ENCODE measurements at regions not wholly inside any gene's neighbourhood (a gene's known extent, or its start where the extent isn't known, plus 50 kb on each side); places are given as distances from the start of the nearest gene placed in this dataset.

DNA sequence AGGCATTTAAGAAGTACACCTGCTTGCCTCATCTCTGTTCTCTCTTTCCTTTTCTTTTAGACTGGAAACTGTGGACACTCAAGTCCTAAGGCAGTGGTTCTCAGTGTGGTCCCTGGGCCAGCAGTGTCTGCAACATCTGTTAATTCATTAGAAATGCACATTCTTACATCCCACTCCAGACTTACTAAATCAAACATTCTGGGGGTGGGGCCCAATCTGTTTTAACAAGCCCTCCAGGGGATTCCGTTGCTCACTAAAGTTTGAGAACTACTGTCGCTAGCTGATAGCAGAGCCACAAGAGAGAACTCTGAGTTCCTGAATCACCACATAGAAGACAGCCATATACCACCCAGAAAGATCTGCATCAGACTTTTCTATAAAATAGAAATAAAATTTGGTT is 430.6 kb downstream of the BCOR start:
- TF ChIP-seq, protein P1, sequence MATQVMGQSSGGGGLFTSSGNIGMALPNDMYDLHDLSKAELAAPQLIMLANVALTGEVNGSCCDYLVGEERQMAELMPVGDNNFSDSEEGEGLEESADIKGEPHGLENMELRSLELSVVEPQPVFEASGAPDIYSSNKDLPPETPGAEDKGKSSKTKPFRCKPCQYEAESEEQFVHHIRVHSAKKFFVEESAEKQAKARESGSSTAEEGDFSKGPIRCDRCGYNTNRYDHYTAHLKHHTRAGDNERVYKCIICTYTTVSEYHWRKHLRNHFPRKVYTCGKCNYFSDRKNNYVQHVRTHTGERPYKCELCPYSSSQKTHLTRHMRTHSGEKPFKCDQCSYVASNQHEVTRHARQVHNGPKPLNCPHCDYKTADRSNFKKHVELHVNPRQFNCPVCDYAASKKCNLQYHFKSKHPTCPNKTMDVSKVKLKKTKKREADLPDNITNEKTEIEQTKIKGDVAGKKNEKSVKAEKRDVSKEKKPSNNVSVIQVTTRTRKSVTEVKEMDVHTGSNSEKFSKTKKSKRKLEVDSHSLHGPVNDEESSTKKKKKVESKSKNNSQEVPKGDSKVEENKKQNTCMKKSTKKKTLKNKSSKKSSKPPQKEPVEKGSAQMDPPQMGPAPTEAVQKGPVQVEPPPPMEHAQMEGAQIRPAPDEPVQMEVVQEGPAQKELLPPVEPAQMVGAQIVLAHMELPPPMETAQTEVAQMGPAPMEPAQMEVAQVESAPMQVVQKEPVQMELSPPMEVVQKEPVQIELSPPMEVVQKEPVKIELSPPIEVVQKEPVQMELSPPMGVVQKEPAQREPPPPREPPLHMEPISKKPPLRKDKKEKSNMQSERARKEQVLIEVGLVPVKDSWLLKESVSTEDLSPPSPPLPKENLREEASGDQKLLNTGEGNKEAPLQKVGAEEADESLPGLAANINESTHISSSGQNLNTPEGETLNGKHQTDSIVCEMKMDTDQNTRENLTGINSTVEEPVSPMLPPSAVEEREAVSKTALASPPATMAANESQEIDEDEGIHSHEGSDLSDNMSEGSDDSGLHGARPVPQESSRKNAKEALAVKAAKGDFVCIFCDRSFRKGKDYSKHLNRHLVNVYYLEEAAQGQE (IDR thresholded peaks at IDR 0.05; ENCODE audit: low read depth): no peak
- TF ChIP-seq NFIC (IDR thresholded peaks at IDR 0.05) (no peak), CEBPB (IDR thresholded peaks at IDR 0.05) (no peak), TAF1 (IDR thresholded peaks at IDR 0.05; ENCODE audit: low read depth) (no peak), FOXM1 (IDR thresholded peaks at IDR 0.05; ENCODE audit: borderline replicate concordance, low read depth) (no peak), EP300 (IDR thresholded peaks at IDR 0.05; ENCODE audit: borderline replicate concordance) (no peak), CREB1 (IDR thresholded peaks at IDR 0.05; ENCODE audit: low read depth) (no peak), TEAD4 (IDR thresholded peaks at IDR 0.05) (no peak), EGR1 (IDR thresholded peaks at IDR 0.05) (no peak), ZBTB7A (IDR thresholded peaks at IDR 0.05; ENCODE audit: low read depth) (no peak)
- TF ChIP-seq, protein P2, sequence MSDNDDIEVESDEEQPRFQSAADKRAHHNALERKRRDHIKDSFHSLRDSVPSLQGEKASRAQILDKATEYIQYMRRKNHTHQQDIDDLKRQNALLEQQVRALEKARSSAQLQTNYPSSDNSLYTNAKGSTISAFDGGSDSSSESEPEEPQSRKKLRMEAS (IDR thresholded peaks at IDR 0.05): no peak

DNA sequence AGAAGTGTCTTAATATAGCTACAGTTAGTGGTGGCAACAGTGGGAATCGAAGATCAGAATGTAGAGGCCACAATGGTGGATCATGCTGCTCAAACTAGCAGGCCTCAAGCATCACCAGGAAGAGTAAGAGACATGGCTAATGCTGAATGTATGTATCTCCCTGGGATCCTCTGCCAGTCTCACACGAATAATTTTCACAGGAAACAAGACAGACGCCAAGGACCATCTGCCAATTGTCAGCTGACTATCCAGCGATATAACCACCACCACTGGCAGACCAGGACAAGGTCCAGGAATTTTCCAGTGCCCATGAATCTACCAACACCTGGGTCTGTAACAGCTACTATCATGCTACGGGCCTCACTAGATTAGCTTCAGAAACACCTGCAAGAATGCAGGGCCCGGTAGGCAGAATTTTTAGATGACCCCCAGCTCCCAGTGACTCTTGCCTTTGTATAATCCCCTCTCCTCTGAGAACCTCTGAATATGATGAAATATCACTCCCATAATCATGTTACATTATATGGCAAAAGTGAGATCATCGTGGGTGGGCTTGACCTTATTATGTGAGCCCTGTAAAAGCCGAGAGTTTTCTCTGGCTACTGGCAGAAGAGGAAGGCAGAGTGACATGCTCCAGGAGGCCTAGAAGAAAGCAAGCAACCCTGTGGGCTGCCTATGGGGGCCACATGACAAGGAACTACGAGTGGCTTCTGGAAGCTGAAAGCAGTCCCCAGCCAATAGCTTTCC is 429.8 kb downstream of the BCOR start:
- TF ChIP-seq YY1 (IDR thresholded peaks at IDR 0.05; ENCODE audit: low read depth) (no peak), NFIC (IDR thresholded peaks at IDR 0.05) (no peak), TAF1 (IDR thresholded peaks at IDR 0.05; ENCODE audit: low read depth) (no peak), TCF12 (IDR thresholded peaks at IDR 0.05; ENCODE audit: low read depth) (no peak), RAD21 (IDR thresholded peaks at IDR 0.05; ENCODE audit: low read depth) (no peak), EGR1 (IDR thresholded peaks at IDR 0.05) (no peak), EP300 (IDR thresholded peaks at IDR 0.05; ENCODE audit: borderline replicate concordance) (no peak), CREB1 (IDR thresholded peaks at IDR 0.05; ENCODE audit: low read depth) (no peak), FOXM1 (IDR thresholded peaks at IDR 0.05; ENCODE audit: borderline replicate concordance, low read depth) (no peak), ZBTB7A (IDR thresholded peaks at IDR 0.05; ENCODE audit: low read depth) (no peak)
- TF ChIP-seq, protein P2 (IDR thresholded peaks at IDR 0.05): no peak

DNA sequence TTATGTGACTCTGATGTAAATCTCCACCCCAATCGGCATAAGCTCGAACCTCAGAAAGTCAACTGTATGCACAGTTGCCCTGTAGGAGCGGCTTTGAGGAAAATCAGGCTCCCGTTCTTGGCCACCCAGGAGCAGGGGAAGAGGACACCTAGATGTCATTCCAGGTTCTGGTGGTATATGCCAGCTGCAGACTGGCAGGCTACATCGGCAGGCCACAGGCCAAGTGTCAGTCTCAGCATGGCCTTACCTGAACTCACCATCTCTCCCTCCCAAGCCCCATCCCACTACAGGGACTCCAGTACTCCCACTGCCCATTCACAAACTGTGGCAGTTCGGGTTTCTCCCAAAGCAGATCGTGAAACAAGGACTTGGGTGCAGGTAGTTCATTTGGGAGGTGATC is 428.1 kb downstream of the BCOR start:
- TF ChIP-seq EP300 (IDR thresholded peaks at IDR 0.05; ENCODE audit: borderline replicate concordance) (no peak), TCF12 (IDR thresholded peaks at IDR 0.05; ENCODE audit: low read depth) (no peak), EGR1 (IDR thresholded peaks at IDR 0.05) (no peak), CEBPB (IDR thresholded peaks at IDR 0.05) (no peak)
- TF ChIP-seq, protein P1 (IDR thresholded peaks at IDR 0.05; ENCODE audit: low read depth): no peak

- TF ChIP-seq TAF1 (IDR thresholded peaks at IDR 0.05; ENCODE audit: low read depth): no peak
- no peak for TF ChIP-seq TEAD4 (IDR thresholded peaks at IDR 0.05)
- no peak for TF ChIP-seq RAD21 (IDR thresholded peaks at IDR 0.05; ENCODE audit: low read depth)
- TF ChIP-seq NFIC (IDR thresholded peaks at IDR 0.05): no peak
- no peak for TF ChIP-seq FOXM1 (IDR thresholded peaks at IDR 0.05; ENCODE audit: borderline replicate concordance, low read depth)
- no peak for TF ChIP-seq ZBTB7A (IDR thresholded peaks at IDR 0.05; ENCODE audit: low read depth)
- TF ChIP-seq EGR1 (IDR thresholded peaks at IDR 0.05): no peak
- no peak for TF ChIP-seq YY1 (IDR thresholded peaks at IDR 0.05; ENCODE audit: low read depth)
- no peak for TF ChIP-seq CEBPB (IDR thresholded peaks at IDR 0.05)
- TF ChIP-seq, protein P2 (IDR thresholded peaks at IDR 0.05): no peak
- no peak for TF ChIP-seq CREB1 (IDR thresholded peaks at IDR 0.05; ENCODE audit: low read depth)
- TF ChIP-seq USF1 (IDR thresholded peaks at IDR 0.05): no peak
- no peak for TF ChIP-seq TCF12 (IDR thresholded peaks at IDR 0.05; ENCODE audit: low read depth)
- TF ChIP-seq, protein P1 (IDR thresholded peaks at IDR 0.05; ENCODE audit: low read depth): no peak
Observed at GRCh38 chrX:39670281-39670680, 427.5 kb downstream of the BCOR start.

Data from Ishikawa (cell line).